GM19043 (cell line): ENCODE measurements at regions not wholly inside any gene's neighbourhood (a gene's known extent, or its start where the extent isn't known, plus 50 kb on each side); places are given as distances from the start of the nearest gene placed in this dataset.
"Not testable (repeated sequence)": the region's sequence is repeated elsewhere in the genome, so short reads cannot be mapped to it uniquely, and the experiment has no call there.

Experiments
- ATAC-seq: cut with Tn5 transposase; IDR thresholded peaks from one replicate; pipeline ENCODE4 v1.9.1; 2021; ENCODE audit warnings: low read depth; ENCODE audit not compliant: unreplicated experiment

- ATAC-seq = no peak
Measured at GRCh38 chr2:186159101-186159500, 327.0 kb upstream of the ZC3H15 start.

DNA sequence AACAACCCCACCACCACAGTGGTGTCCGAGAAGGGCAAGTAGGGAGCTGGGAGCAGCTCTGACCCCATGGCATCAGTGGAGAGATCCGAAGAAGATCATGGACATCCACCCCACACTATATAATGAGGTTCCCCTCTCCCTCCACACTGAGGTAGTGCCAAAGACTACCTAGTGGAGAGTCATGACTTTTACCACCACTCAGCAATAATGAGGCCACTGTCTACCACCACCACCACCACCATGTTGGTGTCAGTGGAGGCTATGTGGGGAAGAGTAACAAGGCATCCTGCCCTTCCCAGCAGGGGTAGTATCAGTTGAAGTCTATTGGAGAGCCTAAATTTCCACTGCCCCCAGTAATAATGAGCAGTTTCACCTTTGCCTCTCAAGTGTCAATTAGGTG, 321.7 kb upstream of the ZC3H15 start:
- no peak for ATAC-seq

DNA sequence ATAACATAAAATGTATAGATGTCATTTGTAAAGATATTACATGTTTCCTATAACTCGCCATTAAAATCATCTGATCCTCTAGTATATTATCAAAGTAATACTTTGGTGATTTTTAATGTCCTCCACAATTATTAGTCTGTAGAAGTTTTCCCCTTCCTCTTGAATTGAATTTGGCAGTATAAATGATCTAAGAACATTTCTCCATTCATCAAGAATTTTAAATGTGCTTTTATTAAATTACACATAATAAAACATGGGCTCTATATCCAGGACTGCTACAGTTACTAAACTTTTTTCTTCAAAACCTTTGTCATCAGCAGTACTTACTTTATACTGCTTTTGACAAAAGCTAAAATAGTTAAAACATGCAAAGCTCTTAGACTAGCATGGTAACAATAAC, 315.4 kb upstream of the ZC3H15 start:
- no peak for ATAC-seq

DNA sequence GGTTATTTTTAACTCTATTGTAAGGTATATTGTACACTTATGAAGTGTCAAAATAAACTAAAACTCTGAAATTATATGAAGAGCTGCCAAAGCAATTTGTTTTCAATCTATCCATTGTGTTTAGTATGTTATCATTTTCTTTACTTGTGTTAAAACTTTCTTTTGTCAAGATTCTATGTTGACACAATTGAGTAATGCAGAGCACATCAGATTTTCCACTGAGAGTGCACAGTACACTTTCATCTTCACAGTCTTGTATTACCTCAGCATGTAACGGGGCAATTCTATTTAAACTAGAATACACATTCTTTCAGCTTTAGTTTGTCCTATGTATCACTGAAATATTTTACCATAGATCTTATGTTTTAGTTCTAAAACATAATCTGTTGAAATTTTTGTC, 304.4 kb upstream of the ZC3H15 start:
- ATAC-seq = no peak

DNA sequence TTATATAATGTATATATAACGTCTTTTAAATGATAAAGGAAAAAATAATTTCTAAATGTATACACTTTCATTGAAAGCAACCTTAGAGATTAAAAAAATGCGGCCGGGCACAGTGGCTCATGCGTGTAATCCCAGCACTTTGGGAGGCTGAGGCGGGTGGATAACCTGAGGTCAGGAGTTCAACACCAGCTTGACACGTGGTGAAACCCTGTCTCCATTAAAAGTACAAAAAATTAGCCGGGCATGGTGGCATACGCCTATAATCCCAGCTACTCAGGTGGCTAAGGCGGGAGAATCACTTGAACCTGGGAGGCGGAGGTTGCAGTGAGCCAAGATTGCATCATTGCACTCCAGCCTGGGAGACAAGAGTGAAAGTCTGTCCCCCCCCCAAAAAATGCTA, 303.7 kb upstream of the ZC3H15 start:
- not testable (repeated sequence) for ATAC-seq

- ATAC-seq = no peak
Measured at GRCh38 chr2:186183406-186183805, 302.7 kb upstream of the ZC3H15 start.

- no peak for ATAC-seq
Measured at GRCh38 chr2:186187854-186188253, 298.2 kb upstream of the ZC3H15 start.

DNA sequence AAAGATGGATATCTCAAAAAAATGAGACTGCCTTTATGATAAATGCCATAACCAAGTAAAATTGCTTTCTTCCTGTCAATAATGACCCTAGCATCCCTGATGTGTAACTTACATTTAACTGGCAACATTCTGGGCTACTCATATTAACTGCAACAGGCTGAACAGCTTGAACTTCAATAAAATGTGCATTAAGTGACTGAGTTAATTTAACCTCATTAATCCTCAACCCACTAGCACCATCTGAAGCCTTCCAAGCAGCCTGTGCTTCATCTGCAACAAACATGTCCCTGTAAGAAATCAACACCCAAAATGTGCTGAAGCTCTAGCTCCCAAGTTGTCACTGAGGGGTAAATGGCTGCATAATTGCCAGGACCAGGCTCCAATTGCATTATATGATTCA, 296.2 kb upstream of the ZC3H15 start:
- ATAC-seq = no peak

DNA sequence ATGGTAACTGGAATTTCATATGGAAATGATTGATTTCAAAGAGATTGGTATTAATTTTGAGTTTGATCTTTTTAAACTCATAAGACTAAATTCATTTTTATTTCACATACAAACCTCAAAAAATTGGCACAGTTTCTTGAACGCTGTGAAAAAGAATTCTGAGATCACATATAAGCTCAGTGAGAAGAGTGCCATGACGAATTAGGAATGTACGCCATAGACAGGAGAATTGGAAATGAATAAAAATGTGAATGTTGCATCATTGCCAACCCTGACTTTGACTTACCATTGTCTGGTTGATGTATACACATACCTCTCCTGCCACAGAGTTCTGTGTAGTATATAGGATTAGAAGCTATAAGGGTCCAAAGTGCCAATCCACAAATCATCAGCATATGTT, 290.4 kb upstream of the ZC3H15 start:
- no peak for ATAC-seq

DNA sequence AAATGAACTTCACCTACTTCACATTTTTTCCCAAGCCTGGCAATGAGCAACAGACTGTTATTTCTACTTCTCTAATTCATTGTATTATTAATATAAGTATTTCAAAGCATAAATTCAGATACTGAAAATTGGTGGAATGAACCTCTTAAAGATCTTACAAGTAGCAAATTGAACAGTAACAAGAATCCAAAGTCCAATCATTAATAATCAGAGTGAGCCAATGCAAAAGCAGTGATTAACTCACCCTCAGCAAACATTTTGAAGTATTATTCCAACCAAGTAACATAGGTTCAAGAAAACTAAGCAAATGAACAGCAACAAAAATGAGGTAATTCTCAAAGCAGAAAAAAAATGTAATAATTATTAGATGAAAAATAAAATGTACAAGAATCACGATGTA, 288.1 kb upstream of the ZC3H15 start:
- no peak for ATAC-seq

- no peak for ATAC-seq
Measured at GRCh38 chr2:186199029-186199428, 287.0 kb upstream of the ZC3H15 start.

DNA sequence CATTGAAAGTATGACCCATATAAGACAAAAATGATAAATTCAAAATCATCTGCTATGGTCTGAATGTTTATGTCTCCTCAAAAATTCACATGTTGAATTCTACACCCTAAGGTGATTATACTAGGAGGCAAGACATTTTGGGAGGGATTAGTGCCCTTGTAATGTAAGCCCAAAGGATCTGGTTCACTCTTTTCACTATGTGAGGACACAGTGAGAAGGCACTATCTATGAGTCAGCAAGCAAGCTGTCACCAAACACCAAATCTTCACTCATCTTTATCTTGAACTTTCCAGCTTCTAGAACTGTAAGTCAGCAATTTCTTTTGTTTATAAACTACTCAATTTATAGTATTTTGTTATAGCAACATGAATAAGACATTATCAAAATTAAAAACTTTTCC, 284.7 kb upstream of the ZC3H15 start:
- no peak for ATAC-seq

DNA sequence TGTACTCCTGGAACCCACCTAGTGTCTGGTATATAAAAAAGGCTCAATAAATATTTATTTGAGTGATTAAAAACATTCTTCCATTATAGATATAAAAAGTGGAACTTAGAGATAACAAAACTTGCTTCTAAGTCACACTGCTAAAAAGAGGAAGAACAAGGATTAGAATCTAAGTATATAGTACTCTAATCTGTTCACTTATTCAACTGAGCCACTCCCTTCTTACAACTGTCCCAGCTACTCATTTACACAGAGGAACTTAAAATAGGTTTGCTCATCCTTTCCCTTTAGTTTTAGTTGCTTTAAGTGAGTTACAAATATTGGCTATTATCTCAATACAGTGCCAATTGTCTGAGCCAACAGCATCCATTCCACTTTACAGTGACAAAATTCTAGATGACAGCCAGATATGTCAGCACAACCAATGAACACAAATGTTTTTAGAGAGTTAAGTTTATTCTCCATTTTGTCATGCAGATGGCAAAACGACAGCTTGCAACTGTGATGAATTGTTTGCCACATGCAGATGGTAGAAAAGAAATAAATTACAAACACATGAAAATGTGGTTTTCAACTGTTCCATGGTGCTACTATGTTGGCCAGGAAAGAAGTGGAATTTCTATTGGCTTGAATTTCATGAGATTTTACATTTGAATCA, 280.7 kb upstream of the ZC3H15 start:
- no peak for ATAC-seq

DNA sequence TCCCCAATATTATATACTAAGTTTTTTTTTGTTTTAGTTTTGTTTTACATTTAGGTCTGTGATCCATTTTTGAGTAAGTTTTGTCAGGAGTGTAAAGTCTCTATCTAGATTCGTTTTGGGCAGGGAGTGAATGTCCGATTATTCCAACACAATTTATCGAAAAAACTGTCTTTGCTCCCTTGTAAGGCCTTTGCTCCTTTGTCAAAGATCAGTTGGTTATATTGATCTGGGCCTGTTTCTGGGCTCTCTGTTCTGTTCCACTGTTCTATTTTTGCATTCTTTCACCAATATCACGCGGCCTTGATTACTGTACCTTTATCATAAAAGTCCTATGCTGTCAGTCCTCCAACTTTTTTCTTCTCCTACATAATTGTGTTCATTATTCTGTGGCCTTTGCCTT, 276.5 kb upstream of the ZC3H15 start:
- ATAC-seq = no peak

DNA sequence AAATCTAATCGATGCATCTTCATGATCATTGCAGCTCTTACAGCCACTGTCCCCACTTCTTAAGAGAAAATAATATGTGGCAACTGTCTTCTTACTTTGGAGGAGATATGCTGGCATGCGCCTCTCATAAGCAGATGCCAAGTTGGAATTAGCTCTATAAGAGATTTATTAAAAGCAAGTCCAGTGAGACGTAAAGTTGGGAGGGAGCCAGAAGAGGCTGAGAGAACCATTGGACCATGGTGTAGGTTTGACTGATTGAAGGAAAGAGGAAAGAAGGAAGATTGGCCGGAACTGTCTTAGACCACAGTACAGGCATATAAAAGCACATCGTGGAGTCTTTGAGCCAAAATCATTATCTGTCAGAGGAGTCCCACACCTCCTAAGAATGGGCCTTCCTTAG, 265.7 kb upstream of the ZC3H15 start:
- no peak for ATAC-seq

- no peak for ATAC-seq
Measured at GRCh38 chr2:186229265-186229664, 256.8 kb upstream of the ZC3H15 start.

- no peak for ATAC-seq
Measured at GRCh38 chr2:186241874-186242273, 244.2 kb upstream of the ZC3H15 start.

GRCh38 chr2:186254759-186255158, 231.3 kb upstream of the ZC3H15 start:
- no peak for ATAC-seq

GRCh38 chr2:186255823-186256222, 230.2 kb upstream of the ZC3H15 start:
- ATAC-seq = no peak

GRCh38 chr2:186256540-186256939, 229.5 kb upstream of the ZC3H15 start:
- peak; percentile 64 for ATAC-seq

DNA sequence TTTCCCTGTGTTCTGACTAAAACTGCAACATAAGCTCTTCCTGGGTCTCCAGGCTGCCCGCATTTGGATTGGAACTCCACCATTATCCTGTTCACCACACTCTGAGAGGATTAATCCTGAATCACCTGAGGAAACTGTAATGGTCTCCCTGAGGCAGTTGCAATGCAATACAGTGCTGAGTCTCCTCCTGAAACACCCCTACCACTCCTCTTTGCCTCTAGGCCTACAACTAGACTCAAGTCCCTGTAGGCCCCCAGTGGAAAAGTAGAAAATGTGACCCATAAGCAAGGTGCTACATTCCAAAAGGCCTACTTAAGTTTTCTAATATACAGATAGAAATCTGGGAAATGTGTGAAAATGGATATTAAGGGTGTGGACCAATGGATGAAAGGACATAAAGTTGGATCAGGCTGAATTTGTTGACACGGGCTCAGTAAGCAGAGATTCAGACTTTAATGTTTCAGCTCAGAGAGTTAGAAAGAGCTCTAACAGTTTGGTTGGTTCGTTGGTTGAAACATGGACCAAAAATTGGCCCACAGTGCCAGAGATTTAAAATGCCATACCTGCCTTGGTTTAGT, 222.3 kb upstream of the ZC3H15 start:
- no peak for ATAC-seq

GRCh38 chr2:186269536-186269935, 216.5 kb upstream of the ZC3H15 start:
- no peak for ATAC-seq

DNA sequence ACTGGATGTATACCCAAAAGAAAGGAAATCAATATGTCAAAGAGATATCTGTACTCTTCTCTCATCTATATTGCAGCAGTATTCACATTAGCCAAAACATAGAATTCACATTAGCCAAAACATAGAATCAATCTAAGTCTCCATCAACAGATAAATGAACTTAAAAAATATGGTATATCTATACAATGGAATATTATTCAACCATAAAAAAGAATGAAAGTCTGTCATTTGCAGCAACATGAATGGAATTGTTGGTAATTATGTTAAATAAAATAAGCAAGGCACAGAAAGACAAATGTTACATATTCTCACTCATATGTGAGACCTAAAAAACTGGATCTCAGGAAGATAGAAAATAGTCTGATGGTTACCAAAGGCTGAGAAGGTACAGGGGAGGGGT, 212.1 kb upstream of the ZC3H15 start:
- no peak for ATAC-seq
